Epidermal melanocyte (primary cell): ENCODE measurements at regions not wholly inside any gene's neighbourhood (a gene's known extent, or its start where the extent isn't known, plus 50 kb on each side); places are given as distances from the start of the nearest gene placed in this dataset.

Experiments used
- DNase-seq: peaks from one replicate; pipeline ENCODE4 v3.0.0; 2011; ENCODE audit warnings: low spot score; ENCODE audit not compliant: insufficient read length

DNA sequence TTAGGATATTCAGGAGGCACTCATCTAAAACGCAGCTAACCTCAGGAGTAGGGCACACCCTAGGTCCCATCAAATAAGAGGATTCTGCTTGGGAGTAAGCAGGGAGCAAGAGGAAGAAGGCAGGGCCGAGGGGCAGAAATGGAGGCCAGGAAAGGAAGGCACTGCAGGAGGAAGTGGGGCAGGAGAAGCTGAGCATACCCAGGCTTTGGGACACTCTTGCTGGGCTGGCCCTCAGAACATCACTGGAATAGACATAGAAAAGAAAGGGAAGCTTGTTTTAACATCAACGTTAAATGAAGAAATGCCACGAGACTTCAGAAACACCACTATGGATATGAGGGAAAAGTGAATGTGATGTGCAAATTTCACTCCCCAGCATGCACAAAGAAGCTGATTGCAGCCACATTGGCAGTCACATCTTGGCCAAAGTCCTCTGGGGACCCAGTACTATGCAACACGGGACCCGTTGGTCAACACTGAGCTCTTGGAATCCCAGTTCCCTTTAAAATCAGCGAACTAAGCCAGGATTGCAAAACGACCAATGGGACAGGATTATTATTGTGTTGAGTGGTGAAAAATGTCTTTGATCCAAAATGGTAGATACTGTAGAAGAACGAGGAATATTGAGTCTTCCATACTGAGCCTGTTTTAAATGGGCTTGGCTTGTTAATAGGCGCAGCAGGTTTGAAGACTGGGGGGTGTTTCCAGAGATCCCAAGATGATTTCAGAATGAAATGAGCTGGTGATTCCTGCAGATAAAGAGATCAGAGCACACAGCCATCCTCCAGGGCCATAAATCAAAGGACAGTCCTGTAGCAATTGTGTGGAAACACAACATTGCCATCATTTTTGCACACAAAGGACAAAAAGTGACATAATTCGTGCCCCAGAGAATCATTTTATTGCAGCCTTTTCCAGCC lies 152.4 kb downstream of the TOMM20 start:
- no peak for DNase-seq

DNA sequence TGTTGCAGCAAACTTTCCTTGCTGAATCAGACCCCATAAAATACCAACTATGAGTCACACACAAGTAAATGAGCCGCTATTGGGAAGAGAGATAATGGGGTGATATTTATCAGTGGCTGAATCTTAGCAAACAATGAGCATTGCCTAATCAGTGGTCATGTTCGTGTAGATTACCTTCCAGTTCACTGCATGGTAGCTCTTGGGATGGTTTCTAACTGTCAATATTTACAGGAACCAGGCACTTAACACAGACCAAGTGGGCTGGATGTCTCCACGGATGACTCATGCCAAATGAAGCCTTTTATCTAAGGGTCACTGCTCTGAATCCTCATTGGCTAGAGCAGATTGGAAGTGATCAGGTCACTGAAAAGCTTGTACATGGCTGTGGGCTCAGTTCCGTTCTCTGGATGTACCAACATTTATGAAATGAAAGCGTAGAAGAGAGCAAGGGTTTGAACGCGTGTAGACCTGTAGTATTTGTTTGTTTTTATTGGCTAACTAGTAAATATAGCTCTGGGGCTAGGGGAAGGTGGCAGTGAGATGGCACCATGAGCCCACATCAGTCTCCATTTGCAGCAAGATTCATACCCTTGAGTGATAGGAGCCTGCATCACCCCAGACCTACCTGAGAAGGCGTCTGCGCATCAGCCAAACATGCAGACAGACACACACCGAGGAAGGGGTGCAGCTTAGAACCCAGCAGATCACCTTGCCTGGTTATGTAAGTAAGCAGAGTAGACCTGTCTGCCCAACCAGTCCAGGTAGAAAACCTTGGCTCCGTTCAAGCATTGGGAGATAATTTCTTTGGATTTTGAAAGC lies 153.3 kb downstream of the TOMM20 start:
- DNase-seq, result no peak

DNA sequence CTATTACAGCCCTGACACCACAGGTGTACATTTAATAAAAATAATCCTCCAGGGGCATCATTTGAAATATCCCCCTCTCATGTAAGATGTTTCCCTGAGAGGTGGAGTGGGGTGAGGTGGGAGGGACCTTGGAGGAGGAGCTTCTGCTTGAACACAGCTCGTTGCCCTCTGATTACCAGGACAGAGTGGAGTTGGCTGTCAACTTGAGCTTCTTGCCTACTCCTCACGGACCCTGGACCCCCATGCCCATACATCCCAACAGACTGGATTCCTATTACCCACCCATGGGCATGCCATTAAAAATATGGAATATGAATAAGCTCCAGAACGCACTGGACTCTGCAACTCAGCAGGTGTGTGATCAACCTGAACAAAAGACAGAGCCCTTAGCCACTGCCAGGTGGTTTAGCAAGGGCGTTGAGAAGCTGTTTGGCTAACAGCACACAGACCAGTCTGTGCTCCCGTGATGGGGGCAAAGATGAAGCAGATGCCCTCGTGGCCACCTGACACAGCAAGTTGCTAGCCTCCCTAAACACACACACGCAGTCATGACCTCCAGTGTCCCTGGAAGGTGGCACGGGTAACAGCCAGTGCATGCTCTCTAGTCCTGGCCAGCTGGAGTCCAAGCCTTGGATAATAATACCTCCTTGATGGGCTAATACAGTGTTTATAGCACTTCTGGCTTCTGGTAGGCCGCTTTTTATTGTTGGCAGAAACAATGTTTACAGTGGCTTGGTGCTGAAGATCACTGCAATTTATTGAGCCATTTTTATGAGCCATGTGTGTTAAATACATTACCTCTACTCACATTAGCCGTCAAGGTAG lies 155.0 kb downstream of the TOMM20 start:
- DNase-seq, result no peak

DNA sequence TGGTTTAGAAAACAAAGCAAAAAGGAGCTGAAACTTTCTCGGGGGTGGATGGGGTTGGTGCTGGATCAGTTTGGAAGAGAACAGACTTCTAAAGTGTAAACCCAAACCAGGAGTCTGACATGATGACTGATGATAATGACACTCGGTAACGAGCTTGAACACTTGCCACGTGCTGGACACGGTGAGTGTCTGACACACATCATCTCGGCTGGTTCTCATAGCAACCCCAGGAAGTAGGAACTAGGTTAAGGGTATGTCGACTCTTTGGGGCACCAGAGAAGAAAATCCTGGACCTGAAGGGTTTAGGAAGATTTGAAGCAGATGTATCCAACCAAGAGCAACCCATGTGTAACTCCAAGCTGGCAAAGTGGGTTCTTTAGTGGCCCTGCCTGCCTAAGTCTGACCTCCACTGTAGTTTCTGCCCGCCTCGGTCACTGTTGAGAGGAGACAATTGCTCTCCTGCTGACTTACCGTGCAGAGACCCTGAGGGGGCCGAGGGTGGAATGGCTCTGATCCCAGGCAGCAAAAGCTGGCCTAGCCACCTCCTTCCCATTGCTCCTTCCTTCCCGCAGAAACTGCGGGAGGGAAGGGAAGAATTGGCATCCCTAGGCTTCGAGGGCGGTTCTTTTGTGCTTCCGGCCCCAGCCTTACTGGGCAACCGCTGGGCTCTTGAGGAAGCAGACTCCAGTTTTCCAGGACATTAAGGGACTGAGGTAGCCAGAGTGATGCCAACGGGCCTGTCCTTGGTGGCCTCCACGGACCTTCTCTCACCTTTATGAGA lies 156.0 kb downstream of the TOMM20 start:
- DNase-seq, result no peak

DNA sequence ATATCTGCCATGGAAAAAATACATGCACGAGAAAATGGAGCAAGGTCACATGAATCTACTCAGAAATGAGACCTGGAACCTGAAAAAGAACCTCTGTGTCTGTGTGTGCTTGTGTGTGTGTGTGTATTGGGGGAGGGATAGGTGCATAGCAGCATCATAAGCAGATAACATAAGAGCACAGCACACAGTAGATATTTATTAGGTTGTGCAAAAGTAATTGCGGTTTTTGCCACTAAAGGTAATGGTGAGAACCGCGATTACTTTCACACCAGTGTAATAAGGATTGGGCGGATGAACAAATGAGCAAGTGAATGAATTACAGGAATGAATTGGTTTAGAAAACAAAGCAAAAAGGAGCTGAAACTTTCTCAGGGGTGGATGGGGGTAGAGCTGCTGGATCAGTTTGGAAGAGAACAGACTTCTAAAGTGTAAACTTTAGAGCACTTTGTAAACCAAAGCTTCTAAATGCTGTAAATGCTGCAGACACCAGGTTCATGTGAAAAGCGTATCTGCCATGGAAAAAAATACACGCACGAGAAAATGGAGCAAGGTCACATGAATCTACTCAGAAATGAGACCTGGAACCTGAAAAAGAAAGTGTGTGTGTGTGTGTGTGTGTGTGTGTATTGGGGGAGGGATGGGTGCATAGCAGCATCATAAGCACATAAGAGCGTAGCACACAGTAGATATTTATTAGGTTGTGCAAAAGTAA lies 156.9 kb downstream of the TOMM20 start:
- no peak for DNase-seq

DNA sequence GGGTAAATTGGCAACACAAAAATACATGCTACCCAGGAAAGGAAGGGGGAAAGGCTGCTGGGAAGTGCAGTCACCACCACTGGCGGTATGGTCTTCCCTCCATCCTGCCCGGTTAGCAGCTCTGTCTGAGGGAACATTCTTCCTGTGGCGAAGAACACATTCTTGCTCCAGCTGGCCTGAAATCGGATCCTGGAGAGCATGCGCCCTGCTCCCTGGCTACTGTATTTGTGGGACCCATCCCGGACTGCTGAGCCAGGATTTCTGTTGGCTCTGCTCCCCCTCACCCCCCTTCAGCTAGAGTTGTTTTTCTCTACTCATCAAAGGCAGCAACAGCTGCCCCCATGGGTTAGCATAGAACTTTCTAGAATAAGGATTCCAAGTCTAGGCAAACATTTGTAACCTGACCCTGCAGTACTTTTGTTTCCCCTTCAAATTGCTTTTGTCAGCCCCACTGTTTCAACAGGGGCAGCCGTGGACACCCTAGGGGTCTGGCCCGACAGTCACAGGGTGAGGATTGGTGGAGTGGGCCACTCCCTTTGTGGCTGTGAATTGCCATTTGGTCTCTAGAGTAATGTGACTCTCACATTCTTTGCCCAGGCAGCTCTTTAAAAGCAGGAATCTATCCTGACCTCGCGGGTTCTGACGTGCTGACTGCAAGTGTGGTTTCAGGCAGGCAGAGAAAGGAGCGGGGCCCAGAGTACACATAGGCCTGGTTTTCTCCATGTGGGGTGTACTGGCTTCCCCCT lies 157.7 kb downstream of the TOMM20 start:
- no peak for DNase-seq

DNA sequence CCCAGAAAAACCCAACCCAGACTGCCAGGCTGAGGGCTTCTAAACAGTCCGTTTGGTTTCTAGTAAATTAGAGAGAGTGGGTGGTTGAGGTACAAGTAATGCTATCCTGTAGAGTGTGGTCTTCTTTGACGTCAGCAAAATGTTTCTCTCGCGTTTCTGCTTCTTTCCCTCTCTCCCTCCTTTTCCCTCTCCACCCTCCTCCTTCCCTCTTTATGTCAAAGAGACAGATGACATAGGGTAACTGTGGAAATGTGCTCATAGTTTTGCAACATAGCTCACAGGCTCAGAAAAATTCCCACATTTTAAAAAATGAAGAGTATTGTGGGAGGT lies 158.3 kb downstream of the TOMM20 start:
- no peak for DNase-seq

DNA sequence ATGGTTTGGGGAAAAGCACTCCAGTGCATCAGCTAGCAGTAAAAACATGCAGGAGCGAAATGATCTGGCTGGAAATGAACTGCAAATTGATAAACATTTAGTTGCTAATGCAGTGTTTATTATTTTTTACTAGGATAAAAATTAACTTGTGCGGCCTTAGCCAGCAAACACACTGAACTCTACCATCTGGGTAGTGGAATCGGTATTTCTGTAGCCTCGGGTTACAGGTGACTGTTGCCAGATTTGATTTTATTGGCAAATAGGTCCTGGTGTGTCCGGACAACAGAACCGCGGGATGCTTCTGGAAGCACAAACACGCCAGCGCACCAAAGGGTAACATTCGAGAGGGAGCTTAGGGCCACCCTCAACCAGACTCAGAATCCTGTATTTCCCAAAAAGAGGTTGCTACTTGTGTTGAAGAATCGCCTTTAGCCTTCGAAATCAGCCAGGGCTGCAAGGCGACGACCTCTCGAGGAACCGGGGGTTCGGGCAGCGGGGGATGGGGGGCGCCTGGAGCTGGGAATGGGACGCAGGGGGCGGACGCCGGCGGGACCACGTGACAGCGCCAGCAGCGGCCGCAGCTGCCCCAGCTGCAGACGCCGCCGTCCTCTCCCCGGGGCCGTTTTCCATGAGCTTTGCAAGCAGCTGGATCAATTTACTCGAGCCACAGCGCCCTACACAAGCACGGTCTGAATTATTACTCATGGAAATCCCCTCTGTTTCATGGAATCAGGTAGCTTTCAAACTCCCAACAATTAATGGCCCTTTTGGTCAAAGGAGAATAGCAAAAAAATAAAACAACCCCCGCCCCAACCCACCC lies 158.8 kb downstream of the TOMM20 start:
- no peak for DNase-seq

DNA sequence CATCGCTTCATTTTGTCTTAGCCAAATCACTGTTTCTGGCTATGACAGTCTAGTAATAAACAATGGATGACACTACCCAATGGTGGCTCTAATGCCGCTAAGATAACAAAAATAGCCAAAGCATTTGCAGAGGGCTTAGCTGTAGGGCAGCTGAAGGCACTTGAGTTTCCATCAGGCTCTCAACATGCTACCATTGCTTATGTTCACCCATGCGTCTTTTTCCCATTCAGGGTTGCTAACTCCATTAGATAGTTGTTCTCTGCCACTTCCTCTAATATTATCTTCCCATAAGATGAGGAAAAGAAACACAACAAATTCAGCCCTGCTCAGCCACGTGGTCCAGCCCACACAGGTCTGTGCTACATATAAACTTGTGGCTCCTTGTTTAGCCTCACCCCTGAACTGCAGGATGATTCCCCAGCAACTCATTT lies 159.6 kb downstream of the TOMM20 start:
- DNase-seq, result no peak

DNA sequence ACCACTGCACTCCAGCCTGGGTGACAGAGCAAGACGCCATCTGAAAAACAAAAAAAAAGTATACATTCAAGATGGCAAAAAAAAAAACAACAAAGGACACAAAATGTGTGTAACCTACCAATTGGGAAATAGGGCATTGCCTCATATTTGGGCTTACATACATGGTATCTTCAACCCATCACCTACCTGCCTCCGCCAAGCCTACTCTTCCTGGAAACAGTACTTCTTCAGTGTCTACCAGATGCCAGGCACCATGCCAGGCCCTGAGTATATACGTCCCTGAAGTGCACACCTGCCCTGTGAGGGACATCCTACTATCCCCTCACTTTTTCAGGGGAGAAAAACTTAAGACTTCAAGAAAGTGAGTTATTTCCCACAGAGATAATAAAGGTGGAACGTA lies 160.2 kb downstream of the TOMM20 start:
- no peak for DNase-seq

DNA sequence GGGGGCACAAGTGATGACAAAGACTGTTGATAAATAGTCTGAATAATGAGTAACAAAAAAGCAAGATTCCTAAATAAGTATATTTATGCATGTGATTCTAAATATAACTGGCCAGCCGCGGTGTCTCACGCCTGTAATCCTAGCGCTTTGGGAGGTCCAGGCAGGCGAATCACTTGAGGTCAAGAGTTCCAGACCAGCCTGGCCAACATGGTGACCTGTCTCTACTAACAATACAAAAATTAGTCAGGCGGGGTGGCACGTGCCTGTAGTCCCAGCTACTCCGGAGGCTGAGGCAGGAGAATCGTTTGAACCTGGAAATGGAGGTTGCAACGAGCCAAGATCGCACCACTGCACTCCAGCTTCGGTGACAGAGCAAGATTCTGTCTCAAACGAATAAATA lies 161.5 kb downstream of the TOMM20 start:
- DNase-seq, result no peak

DNA sequence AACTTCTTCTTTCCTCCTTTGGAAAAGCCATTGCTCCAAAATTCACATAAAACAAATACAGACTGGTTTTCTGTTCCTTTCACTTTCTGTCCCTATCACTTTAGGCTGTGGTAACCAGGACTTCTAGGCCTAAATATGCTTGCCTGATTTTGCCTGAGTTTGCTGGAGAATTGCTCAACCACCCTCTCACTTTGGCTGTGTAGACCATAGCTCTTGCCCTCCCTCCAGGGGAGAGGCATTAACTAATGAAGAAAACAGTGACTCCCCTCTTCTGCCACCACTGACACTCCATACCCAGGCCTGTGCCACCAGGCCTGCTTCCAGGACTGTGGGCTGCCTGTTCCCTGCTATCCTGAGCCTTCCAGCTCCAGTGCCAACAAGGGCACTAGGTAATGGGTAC lies 163.5 kb downstream of the TOMM20 start:
- no peak for DNase-seq

DNA sequence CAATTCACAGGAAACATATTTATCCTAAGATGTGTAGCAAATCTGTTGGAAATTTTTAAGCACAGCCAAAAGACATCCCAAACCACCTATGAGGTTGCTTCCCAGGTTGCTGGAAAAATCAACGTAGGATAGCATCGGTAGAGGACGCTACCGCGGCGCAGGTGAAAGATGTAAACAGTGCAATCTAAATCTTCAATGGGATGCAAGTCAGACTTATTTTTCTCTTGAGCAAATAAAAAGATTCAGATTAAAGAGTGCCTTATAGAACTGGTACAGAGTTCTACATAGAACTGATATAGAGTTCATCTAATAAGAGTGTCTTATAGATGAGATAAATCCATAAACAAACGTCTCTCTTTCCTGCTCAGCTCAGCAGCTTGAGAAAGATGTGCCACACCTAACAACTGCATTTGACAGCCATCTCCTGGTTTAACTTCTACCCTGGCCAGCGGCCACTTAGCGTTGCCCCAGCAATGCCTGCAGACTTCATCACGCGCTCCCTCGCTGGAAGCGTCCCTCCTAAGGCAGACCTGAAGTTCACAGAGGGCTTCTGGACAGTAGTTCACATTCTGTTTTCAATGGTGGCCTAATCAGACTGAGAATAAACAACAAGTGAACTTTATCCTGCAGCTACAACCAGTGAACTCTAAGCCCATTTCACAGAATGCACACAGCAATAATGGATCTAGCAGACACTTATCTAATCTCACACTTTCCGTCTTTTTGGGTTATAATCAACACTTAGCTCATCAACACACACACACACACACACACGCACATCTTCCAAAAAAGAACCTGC lies 164.5 kb downstream of the TOMM20 start:
- no peak for DNase-seq

DNA sequence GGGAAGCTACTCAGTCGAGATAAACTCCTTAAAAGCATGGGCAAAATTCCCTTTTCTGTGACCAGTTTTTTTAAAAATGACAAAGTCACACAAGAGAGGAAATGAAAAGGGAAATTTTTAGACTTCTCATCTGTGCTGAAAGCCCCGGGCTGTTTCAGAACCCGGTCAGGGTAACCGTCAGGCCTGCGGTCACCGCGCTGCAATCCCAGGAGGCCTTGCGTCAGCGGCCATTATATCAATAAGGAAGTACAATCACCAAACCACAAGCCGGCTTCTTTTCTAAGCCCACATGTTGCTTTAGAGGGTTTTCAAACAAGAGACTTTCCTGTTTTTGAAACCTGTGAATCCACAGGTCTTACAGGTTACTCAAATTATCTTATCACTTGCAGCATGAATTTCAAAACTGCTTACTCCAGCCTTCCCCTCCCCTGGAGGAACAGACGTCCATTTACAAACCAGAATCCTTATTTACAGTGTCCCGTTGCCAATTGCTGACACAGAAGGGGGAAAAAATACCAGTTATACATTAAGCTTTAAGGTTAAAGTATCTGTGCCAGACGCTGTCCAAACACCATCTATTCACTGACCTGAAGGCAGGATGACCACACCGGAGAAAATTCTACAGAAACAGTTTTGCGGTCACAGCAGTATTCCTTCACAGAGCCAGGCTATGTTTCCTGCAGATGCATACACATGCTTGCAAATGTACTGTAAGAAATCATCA lies 165.3 kb downstream of the TOMM20 start:
- DNase-seq, result peak; percentile 86

DNA sequence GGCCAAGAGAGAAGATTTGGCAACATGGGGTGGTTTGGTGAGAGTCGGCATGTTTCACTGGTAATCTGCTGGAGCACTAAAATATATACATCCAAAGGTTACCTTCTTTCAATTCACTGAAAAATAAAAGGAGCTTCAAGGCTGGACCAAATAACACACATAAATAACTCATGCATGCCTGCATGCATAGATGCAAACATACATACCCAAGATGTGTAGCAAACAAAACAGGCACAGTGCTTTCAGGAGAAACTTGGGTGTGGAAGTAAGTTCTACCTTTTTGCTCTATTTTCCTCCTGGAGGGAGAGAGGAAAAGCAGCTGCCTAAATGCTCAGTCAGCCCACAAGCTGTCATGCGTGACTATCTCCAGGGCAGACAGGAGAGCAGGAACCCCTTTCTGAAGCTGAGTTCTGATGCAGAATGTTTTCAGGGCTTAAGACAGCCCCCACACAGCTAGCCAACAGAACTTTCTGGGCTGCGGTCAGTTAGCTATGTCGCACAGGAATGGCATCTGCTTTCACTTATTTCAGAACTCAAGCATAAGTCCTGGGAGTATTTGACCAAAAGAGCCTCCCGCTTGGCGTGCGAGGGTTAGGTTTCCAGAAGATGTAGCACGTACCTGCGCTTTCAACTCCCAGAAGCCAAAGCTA lies 166.2 kb downstream of the TOMM20 start:
- DNase-seq, result peak; percentile 67

DNA sequence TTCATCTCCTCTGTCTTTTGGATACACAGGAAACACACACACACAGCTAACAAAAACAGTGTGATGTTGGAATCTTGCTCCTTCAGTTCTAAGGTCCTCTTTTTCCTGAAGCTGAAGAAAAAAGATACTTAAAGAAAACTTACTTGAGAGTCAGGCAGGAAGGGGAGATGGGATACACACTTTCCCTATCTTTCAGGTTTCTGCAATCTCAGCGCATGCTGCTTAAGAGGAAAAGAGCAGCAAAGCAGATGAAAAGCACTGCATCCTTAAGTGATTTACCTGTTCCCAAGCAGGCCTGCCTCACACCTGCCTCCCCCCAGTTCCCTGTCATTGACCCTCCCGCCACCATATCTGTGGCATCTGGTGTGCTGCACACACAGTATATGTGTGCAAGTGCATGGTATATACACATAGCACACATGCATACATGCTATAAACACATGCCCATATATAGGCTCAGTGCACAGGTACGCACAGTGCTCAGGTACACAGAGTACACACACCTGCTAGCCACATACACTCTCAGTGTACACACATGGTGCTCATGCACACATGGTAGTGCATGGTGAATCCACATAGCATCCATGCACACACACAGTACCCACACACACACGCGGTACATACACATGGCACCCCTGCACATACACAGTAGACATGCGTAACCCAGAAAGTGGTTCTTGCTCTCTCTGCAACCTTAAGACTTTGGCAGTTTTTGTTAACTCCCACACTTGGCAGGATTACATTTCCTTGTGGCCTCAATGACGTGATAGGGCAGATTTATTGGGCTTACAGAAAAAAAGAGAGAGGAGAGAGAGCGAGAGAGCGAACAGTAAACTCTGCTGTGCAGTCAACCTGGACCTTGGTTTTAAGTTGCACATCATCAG lies 166.9 kb downstream of the TOMM20 start:
- no peak for DNase-seq
